ENCODE measurements at regions not wholly inside any gene's neighbourhood (a gene's known extent, or its start where the extent isn't known, plus 50 kb on each side); places are given as distances from the start of the nearest gene placed in this dataset.
"Not testable (repeated sequence)": the region's sequence is repeated elsewhere in the genome, so short reads cannot be mapped to it uniquely, and the experiment has no call there.

- not testable (repeated sequence) for TF ChIP-seq EZH2 (IDR thresholded peaks at IDR 0.05; ENCODE audit: borderline replicate concordance); CTCF (IDR thresholded peaks at IDR 0.05; ENCODE audit: poor library complexity)
Measured at GRCh38 chr6:165765256-165765655, 102.2 kb upstream of the PDE10A start.

Measured in hepatocyte (in vitro differentiated cells).